Activated CD4-positive, alpha-beta T cell treated with anti-CD3 and anti-CD28 coated beads, Interleukin-2, Interleukin-6, amounts not matched to agents 100 ng/mL and 50 ng/mL, durations not matched to agents 16 hours and 8 hours (primary cell): ENCODE measurements at regions not wholly inside any gene's neighbourhood (a gene's known extent, or its start where the extent isn't known, plus 50 kb on each side); places are given as distances from the start of the nearest gene placed in this dataset.
"Not testable (repeated sequence)": the region's sequence is repeated elsewhere in the genome, so short reads cannot be mapped to it uniquely, and the experiment has no call there.

Experiments
- DNase-seq: peaks from one replicate; pipeline ENCODE4 v3.0.0-alpha.2; 2020

GRCh38 chr11:104699981-104700380 lies 198.3 kb downstream of the CASP12 start:
- DNase-seq, result no peak

DNA sequence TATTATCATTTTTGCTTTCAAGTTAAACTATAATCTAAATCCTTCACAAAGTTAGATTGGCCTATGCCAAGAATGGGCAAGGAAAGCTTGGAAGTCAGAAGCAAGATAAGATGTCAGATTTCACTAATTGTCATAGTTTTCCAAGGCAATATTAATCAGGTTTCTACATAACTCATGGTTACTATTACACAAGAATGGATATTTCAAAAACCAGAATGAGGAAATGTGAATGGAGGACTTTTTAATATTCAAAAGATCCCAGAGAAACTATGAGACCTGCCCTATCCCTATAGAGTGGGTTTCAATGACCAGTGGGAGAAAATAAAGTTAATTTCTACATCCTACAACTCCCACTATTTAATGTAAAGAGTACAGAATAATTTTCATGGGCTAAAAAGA lies 203.2 kb downstream of the CASP12 start:
- no peak for DNase-seq

GRCh38 chr11:104694259-104695064 lies 203.8 kb downstream of the CASP12 start:
- no peak for DNase-seq

DNA sequence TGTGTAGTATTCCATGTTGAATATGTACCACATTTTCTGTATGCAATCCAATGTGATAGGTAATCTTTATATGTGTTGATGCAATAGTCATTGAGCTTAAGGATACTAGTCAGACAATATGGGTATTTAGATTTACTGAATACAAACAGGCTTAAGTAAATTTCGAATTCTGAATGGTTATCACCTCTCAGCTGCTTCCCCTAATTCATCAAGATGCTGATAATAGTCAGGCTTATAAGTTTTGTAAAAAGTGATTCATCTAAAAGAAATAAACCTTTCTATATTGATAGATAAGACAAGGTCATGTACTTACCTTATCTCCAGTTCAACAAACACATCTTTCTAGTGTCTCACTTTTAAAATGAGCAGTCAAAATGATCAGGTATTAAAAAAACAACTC lies 205.5 kb downstream of the CASP12 start:
- no peak for DNase-seq

DNA sequence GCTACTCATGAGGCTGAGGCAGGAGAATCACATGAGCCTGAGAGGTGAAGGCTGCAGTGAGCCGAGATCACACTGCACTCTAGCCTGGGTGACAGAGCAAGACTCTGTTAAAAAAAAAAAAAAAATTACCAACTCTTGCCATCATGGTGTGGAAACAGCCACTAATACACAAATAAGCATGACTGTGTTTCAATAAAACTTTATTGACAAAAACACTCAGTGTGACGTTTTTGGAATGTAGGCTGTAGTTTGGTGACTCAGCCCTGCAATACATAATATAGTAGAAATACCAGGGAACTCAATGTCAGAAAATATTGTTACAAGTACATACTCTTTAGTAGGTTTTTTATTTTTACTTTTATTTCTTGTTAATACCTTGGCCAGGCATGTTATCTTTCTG lies 207.1 kb downstream of the CASP12 start:
- no peak for DNase-seq

DNA sequence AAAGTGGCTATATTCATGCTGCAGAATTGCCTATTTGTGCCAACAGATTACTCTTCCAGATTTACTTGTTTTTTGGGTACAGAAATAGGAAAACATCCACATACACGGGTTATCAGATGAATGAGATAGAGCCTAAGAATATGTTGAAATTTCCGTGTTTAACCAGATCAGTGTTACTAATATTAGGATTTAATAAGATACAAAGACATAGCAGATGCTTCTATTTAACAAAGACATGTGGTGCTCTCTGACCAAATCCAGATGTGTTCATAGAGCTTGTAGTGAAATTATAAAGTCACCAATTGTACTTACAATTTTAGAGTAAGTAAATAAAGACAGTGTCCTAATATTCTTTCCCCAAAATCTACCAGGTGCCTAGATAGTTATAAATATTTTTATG lies 208.0 kb downstream of the CASP12 start:
- no peak for DNase-seq

DNA sequence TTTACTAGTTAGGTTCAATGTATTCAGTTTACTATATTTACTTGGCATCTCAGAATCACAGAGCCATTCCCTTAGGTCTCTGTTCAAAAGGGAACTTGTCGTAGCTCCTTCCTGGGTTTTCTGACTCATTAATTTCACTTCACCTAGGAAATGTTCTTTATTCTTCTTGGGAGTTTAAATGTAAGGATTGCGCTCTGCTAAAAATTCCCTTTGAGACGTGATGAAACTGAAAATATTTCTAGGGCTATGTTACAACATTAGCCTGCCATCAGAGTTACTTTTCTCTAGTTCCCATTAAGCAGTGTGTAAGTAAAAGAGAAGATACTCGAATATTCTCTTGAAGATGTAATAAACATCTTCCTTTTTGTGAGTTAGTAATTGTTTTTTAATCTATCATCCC lies 209.5 kb downstream of the CASP12 start:
- no peak for DNase-seq

GRCh38 chr11:104682206-104682605 lies 216.1 kb downstream of the CASP12 start:
- no peak for DNase-seq

- no peak for DNase-seq
Measured at GRCh38 chr11:104679258-104679657, 219.0 kb downstream of the CASP12 start.

- DNase-seq, result no peak
Measured at GRCh38 chr11:104678408-104678807, 219.9 kb downstream of the CASP12 start.

GRCh38 chr11:104677069-104677468 lies 221.2 kb downstream of the CASP12 start:
- DNase-seq, result not testable (repeated sequence)

GRCh38 chr11:104672897-104673296 lies 225.4 kb downstream of the CASP12 start:
- DNase-seq, result no peak

GRCh38 chr11:104668797-104669463 lies 229.3 kb downstream of the CASP12 start:
- peak; percentile 33 for DNase-seq

DNA sequence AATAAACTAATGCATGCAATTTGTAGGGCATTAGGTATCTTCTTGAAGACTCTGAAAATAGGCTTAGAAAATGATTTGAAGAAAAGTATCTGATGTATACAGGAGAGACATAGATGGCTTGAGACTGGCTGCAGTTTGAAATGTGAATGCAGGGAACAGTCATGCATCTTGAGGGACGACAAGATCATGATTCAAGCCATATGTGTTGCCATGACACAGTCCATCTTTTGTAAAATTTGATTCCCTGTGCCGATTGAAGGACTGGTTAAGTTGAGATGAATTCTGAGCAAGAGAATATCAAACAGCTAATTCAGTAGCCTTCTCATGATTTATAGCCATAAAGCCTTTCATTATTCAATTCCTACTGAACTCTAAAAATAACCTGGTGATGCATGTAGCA lies 231.6 kb downstream of the CASP12 start:
- no peak for DNase-seq

DNA sequence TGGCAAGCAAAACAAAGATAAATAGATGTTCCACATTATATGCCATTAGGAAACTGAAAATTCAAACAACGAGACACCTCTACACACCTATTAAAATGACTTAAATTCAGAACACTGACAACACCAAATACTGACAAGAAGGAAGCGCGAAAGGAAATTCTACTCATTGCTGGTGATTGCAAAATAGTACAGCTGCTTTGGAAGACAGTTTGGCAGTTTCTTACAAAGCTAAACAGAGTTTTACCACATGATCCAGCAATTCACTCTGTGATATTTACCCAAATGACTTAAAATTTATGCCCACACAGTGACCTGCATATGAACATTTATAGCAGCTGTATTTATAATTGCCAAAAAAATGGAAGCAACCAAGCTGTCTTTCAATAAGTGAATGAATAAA lies 232.6 kb downstream of the CASP12 start:
- peak; percentile 14 for DNase-seq

DNA sequence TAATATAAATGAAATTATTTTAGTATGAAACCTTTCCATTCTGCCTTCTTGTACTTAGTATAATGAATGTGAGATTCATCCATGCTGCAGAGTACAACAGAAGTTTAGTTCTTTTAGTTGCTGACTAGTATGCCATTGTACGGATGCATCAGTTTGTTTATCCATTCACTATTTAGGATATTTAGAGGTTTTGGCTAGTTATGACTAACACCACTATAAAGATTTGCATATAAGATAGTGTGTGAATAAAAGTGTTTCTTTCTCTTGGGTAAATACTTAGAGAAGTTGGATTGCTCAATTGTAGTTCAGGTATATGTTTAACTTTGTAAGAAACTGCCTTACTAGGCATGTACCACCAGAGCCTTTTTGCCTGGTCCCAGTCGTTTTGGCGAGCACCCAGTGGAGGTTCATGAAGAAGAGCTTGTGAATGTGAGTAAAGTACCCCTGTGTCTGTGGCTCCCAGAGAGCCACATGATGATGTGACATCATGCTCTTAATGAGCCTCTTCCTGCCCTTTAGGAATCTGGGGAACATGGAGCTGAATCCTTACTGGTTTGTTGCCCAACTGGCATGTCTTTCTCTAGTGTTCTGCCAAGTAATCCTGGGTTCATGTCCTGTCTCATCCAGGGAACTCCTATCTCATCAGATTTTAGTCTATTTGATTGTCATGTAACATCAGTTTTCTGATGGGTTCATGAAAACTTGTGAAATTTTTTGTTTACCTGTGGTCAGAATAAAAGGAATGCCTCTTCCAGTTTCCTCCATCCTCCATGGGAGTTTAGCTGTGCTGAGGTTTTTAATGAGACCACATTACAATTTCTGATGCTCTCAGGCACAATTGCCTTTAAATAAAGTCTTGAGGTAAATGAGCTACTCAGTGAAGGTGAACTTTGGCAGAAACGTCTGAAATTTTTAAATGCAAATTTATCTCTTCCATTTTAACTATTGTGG lies 234.8 kb downstream of the CASP12 start:
- DNase-seq, result no peak

DNA sequence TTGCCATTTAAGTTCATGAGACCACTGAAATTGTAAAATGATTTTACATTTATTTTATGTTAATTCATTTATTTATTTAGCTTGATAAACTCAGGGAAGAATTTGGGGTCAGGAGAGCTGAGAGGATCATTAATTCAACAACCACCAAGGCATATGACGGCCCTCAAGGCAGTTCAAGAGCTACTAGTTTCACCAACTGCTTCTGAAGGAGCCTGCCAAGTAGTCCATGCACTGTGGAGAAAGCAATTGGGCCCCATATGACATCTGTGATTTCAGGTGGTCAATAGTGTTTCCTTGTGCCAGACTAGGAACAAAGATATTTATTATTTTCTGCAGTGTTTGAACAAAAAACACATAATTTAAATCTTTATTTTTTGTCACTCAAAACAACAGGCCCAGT lies 236.4 kb downstream of the CASP12 start:
- no peak for DNase-seq

DNA sequence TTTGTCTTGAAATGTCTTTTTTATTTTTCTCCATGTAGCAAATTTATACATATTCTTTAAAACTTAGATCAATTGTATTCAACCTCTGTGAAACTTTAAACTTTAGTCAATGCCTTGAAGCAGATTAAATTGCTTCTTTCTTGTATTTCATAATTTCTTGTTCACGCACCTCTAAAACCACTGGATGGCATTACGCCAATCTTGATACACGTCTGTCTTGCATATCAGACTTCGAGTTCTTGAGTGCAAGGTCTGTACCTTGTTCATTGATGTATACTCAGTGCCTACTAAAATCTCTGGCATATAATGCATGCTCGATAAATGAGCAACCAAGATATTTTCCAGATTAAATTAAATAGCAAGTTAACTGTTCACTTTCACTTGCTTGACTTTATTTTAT lies 236.8 kb downstream of the CASP12 start:
- DNase-seq, result no peak

GRCh38 chr11:104658177-104658576 lies 240.1 kb downstream of the CASP12 start:
- DNase-seq, result no peak

- DNase-seq, result peak; percentile 74
Measured at GRCh38 chr11:104657083-104657482, 241.2 kb downstream of the CASP12 start.

DNA sequence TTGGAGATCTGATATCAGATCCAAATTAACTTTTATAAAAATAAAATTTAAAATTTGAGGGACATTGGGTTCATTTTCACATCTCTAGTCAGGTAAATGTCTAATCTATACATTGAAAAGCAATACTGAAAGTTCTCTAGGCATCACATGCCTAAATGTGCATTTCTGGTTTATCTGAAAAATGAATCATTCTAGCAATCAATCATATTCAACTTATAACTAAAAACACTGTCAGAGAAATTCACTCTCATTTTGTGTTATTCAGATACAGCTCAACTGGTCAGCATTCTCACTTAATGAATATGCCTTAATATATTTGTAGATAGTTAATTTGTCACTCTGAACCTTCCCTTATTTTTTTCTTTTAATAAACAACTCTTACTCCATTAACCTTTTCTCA lies 243.2 kb downstream of the CASP12 start:
- DNase-seq, result peak; percentile 32

GRCh38 chr11:104654181-104654813 lies 244.0 kb downstream of the CASP12 start:
- DNase-seq, result no peak

DNA sequence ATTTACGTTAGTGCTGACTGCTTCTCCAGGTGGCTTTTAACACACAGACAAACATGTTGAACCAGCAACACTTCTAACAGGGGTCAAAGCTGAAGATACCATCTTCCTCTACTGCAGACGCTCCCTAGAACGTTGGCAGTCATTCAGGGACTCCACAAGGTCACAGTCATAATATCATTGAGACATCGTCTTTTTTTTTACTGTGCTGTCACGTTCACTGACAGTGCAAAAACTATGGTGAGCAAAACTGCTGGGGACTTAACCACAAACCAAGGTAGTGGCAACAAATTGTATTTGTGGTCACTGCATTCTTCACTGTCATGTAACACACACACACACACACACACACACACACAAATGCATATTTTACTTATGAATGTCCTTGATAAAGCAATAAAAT lies 244.9 kb downstream of the CASP12 start:
- peak; percentile 69 for DNase-seq
